ENCODE measurements at regions not wholly inside any gene's neighbourhood (a gene's known extent, or its start where the extent isn't known, plus 50 kb on each side); places are given as distances from the start of the nearest gene placed in this dataset.

DNA sequence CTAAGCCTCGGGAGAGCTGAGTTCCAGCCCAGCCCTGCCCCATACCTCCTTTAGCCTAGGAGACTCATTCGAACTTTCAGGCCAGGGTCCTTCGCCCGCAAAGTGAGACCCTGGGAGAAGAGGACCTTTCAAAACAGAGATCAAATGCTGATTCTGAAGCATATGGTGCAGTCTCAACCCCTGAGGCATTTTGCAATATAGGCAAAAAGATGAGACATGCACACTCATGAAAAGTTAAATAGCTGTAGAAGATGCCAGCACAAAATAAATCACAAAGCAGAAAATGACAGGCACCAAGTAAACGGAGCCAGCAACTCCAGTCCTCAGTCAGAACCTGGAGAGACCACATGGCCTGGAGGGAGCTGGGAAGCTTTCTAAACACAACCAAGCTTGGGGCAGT is 542.7 kb upstream of the RAB6C start:
- TF ChIP-seq, protein P1, sequence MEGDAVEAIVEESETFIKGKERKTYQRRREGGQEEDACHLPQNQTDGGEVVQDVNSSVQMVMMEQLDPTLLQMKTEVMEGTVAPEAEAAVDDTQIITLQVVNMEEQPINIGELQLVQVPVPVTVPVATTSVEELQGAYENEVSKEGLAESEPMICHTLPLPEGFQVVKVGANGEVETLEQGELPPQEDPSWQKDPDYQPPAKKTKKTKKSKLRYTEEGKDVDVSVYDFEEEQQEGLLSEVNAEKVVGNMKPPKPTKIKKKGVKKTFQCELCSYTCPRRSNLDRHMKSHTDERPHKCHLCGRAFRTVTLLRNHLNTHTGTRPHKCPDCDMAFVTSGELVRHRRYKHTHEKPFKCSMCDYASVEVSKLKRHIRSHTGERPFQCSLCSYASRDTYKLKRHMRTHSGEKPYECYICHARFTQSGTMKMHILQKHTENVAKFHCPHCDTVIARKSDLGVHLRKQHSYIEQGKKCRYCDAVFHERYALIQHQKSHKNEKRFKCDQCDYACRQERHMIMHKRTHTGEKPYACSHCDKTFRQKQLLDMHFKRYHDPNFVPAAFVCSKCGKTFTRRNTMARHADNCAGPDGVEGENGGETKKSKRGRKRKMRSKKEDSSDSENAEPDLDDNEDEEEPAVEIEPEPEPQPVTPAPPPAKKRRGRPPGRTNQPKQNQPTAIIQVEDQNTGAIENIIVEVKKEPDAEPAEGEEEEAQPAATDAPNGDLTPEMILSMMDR (IDR thresholded peaks at IDR 0.05) = no peak
- TF ChIP-seq POLR2A (IDR thresholded peaks at IDR 0.05) = no peak

All from right lobe of liver (tissue), 4 donors.